ENCODE measurements at regions not wholly inside any gene's neighbourhood (a gene's known extent, or its start where the extent isn't known, plus 50 kb on each side); places are given as distances from the start of the nearest gene placed in this dataset.

GRCh38 chr15:61447981-61448380 is 218.9 kb upstream of the RORA start:
- no peak for TF ChIP-seq EZH2 (IDR thresholded peaks at IDR 0.05; ENCODE audit: borderline replicate concordance, low read depth, low read length, severe bottlenecking)
- ATAC-seq (ENCODE audit: insufficient read depth, low read depth): no peak
- Histone ChIP-seq H3K27me3 (ENCODE audit: insufficient read depth, low read length, poor library complexity) (no peaks in the 10 kb centered on the region), H3K27ac (ENCODE audit: low read length) (no peak overlapping the region), H3K79me2 (ENCODE audit: insufficient read depth, low read length) (no peaks in the 10 kb centered on the region), H3K4me3 (ENCODE audit: low read depth in 1 of 2, low read length in 2 of 2) (no peak overlapping the region), H3K4me2 (ENCODE audit: insufficient read depth, low read length) (no peak overlapping the region), H3K9ac (ENCODE audit: low read depth, low read length) (no peak overlapping the region), H3K4me1 (ENCODE audit: insufficient read depth, low read length) (no peaks in the 10 kb centered on the region), H3K36me3 (ENCODE audit: insufficient read depth, low read length) (no peaks in the 10 kb centered on the region), H2AFZ (ENCODE audit: low read depth, low read length) (no peak overlapping the region), H3K9me3 (ENCODE audit: insufficient read depth, low read length, severe bottlenecking) (no peaks in the 10 kb centered on the region), H4K20me1 (ENCODE audit: insufficient read depth, low read length) (no peaks in the 10 kb centered on the region)
- no peak for DNase-seq

- Histone ChIP-seq H3K4me2 (ENCODE audit: insufficient read depth, low read length) (no peak overlapping the region), H3K9me3 (ENCODE audit: insufficient read depth, low read length, severe bottlenecking) (no peaks in the 10 kb centered on the region), H3K9ac (ENCODE audit: low read depth, low read length) (no peak overlapping the region), H3K4me1 (ENCODE audit: insufficient read depth, low read length) (no peaks in the 10 kb centered on the region), H3K27ac (ENCODE audit: low read length) (no peak overlapping the region), H3K4me3 (ENCODE audit: low read depth in 1 of 2, low read length in 2 of 2) (no peak overlapping the region), H3K27me3 (ENCODE audit: insufficient read depth, low read length, poor library complexity) (no peaks in the 10 kb centered on the region), H3K79me2 (ENCODE audit: insufficient read depth, low read length) (no peaks in the 10 kb centered on the region), H3K36me3 (ENCODE audit: insufficient read depth, low read length) (no peaks in the 10 kb centered on the region), H2AFZ (ENCODE audit: low read depth, low read length) (no peak overlapping the region), H4K20me1 (ENCODE audit: insufficient read depth, low read length) (no peaks in the 10 kb centered on the region)
- ATAC-seq (ENCODE audit: insufficient read depth, low read depth) (no peak), DNase-seq (no peak)
- TF ChIP-seq, protein P1, sequence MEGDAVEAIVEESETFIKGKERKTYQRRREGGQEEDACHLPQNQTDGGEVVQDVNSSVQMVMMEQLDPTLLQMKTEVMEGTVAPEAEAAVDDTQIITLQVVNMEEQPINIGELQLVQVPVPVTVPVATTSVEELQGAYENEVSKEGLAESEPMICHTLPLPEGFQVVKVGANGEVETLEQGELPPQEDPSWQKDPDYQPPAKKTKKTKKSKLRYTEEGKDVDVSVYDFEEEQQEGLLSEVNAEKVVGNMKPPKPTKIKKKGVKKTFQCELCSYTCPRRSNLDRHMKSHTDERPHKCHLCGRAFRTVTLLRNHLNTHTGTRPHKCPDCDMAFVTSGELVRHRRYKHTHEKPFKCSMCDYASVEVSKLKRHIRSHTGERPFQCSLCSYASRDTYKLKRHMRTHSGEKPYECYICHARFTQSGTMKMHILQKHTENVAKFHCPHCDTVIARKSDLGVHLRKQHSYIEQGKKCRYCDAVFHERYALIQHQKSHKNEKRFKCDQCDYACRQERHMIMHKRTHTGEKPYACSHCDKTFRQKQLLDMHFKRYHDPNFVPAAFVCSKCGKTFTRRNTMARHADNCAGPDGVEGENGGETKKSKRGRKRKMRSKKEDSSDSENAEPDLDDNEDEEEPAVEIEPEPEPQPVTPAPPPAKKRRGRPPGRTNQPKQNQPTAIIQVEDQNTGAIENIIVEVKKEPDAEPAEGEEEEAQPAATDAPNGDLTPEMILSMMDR (IDR thresholded peaks at IDR 0.05; ENCODE audit: borderline replicate concordance, extremely low read depth, low read length, poor library complexity, severe bottlenecking): no peak
- no peak for TF ChIP-seq EZH2 (IDR thresholded peaks at IDR 0.05; ENCODE audit: borderline replicate concordance, low read depth, low read length, severe bottlenecking)
Measured at GRCh38 chr15:61444585-61444984, 215.5 kb upstream of the RORA start.

DNA sequence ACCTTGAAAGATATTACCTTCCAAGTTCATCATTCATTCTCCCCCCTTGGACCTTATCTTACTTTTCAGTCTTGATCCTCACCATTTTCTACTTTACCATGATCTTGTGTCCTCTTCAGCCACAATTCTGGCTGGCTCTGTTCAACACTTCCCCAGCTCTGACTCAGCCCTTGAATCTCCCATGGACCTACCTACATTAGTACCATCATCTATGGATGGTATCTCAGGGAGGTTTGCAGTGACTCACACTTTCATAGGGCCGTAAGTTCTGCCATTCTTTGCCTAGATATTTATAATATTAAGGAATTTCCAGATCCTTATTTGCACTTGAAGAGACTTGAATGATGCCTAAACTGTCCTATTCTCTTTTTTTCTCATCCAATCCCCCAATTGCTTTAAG is 213.7 kb upstream of the RORA start:
- Histone ChIP-seq H3K36me3 (ENCODE audit: insufficient read depth, low read length) (no peaks in the 10 kb centered on the region), H3K27me3 (ENCODE audit: insufficient read depth, low read length, poor library complexity) (no peaks in the 10 kb centered on the region), H3K27ac (ENCODE audit: low read length) (no peak overlapping the region), H3K4me2 (ENCODE audit: insufficient read depth, low read length) (no peak overlapping the region), H3K79me2 (ENCODE audit: insufficient read depth, low read length) (no peaks in the 10 kb centered on the region), H4K20me1 (ENCODE audit: insufficient read depth, low read length) (no peaks in the 10 kb centered on the region), H3K4me3 (ENCODE audit: low read depth in 1 of 2, low read length in 2 of 2) (no peak overlapping the region), H3K4me1 (ENCODE audit: insufficient read depth, low read length) (no peaks in the 10 kb centered on the region), H2AFZ (ENCODE audit: low read depth, low read length) (no peak overlapping the region), H3K9ac (ENCODE audit: low read depth, low read length) (no peak overlapping the region), H3K9me3 (ENCODE audit: insufficient read depth, low read length, severe bottlenecking) (no peaks in the 10 kb centered on the region)
- DNase-seq (no peak), ATAC-seq (ENCODE audit: insufficient read depth, low read depth) (no peak)
- TF ChIP-seq, protein P1 (IDR thresholded peaks at IDR 0.05; ENCODE audit: borderline replicate concordance, extremely low read depth, low read length, poor library complexity, severe bottlenecking): no peak
- no peak for TF ChIP-seq EZH2 (IDR thresholded peaks at IDR 0.05; ENCODE audit: borderline replicate concordance, low read depth, low read length, severe bottlenecking)

DNA sequence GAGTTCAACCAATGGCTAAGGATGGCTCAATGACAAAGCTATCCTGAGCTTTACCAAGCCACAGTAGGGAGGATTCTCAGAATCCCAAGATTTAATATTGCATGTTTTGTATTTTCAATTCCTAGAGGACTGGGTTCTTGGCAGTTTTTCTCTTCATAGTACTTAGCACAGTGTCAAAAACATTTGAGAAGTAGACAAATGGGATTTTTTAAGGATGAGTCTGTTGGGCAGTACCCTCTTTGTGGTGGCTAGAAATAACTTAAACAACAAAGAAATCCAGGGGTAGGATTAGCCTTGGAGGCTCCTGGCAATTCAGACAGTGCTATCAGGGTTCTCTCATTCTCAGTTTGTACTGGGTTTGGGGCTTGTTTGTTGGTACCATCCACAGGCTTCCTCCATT is 212.8 kb upstream of the RORA start:
- H3K4me1 ChIP-seq (ENCODE audit: insufficient read depth, low read length): no peaks in the 10 kb centered on the region
- no peak for TF ChIP-seq EZH2 (IDR thresholded peaks at IDR 0.05; ENCODE audit: borderline replicate concordance, low read depth, low read length, severe bottlenecking)
- TF ChIP-seq, protein P1 (IDR thresholded peaks at IDR 0.05; ENCODE audit: borderline replicate concordance, extremely low read depth, low read length, poor library complexity, severe bottlenecking): no peak
- no peak overlapping the region for H3K27ac ChIP-seq (ENCODE audit: low read length)
- H3K9me3 ChIP-seq (ENCODE audit: insufficient read depth, low read length, severe bottlenecking): no peaks in the 10 kb centered on the region
- H3K4me3 ChIP-seq (ENCODE audit: low read depth in 1 of 2, low read length in 2 of 2): no peak overlapping the region
- no peaks in the 10 kb centered on the region for H3K79me2 ChIP-seq (ENCODE audit: insufficient read depth, low read length)
- DNase-seq (no peak), ATAC-seq (ENCODE audit: insufficient read depth, low read depth) (no peak)
- H2AFZ ChIP-seq (ENCODE audit: low read depth, low read length): no peak overlapping the region
- no peak overlapping the region for H3K4me2 ChIP-seq (ENCODE audit: insufficient read depth, low read length)
- H3K9ac ChIP-seq (ENCODE audit: low read depth, low read length): no peak overlapping the region
- no peaks in the 10 kb centered on the region for H4K20me1 ChIP-seq (ENCODE audit: insufficient read depth, low read length)
- H3K27me3 ChIP-seq (ENCODE audit: insufficient read depth, low read length, poor library complexity): no peaks in the 10 kb centered on the region
- no peaks in the 10 kb centered on the region for H3K36me3 ChIP-seq (ENCODE audit: insufficient read depth, low read length)
